ENCODE measurements at regions not wholly inside any gene's neighbourhood (a gene's known extent, or its start where the extent isn't known, plus 50 kb on each side); places are given as distances from the start of the nearest gene placed in this dataset.

- intact Hi-C loops (cut with DNase I; ENCODE audit: low total_unique reads) = no loop called here
- no peak overlapping the region for H3K4me3 ChIP-seq
- no peaks in the 10 kb centered on the region for H3K4me1 ChIP-seq
- H3K9me3 ChIP-seq = no peaks in the 10 kb centered on the region
- DNase-seq (ENCODE audit: low spot score in 2 of 2) = no peak
- no peaks in the 10 kb centered on the region for H3K36me3 ChIP-seq
- H3K27ac ChIP-seq = no peak overlapping the region
- no peak for TF ChIP-seq POLR2A (IDR thresholded peaks at IDR 0.05)
- TF ChIP-seq CTCF (IDR thresholded peaks at IDR 0.05) = no peak
- TF ChIP-seq POLR2AphosphoS5 (IDR thresholded peaks at IDR 0.05) = no peak
- peaks cover 0 to 7% of the 10 kb centered on the region in 2 donors for H3K27me3 ChIP-seq
Observed at GRCh38 chr20:43836790-43837189, 77.9 kb upstream of the TOX2 start.

- no peak for TF ChIP-seq POLR2AphosphoS5 (IDR thresholded peaks at IDR 0.05)
- TF ChIP-seq CTCF (IDR thresholded peaks at IDR 0.05) = no peak
- no peak for TF ChIP-seq POLR2A (IDR thresholded peaks at IDR 0.05)
- Histone ChIP-seq H3K4me3 (no peak overlapping the region), H3K9me3 (peaks cover 0 to 2% of the 10 kb centered on the region in 2 donors), H3K4me1 (no peaks in the 10 kb centered on the region), H3K36me3 (no peaks in the 10 kb centered on the region), H3K27ac (no peak overlapping the region), H3K27me3 (peaks cover 0 to 7% of the 10 kb centered on the region in 2 donors)
- DNase-seq (ENCODE audit: low spot score in 2 of 2) = no peak
- intact Hi-C loops (cut with DNase I; ENCODE audit: low total_unique reads) = no loop called here
Observed at GRCh38 chr20:43835944-43836508, 78.6 kb upstream of the TOX2 start.

- Histone ChIP-seq H3K27ac (no peak overlapping the region), H3K9me3 (peaks cover 0 to 12% of the 10 kb centered on the region in 2 donors), H3K4me1 (no peaks in the 10 kb centered on the region), H3K36me3 (no peaks in the 10 kb centered on the region), H3K4me3 (no peak overlapping the region), H3K27me3 (peaks cover 0 to 16% of the 10 kb centered on the region in 2 donors)
- DNase-seq (ENCODE audit: low spot score in 2 of 2) = no peak
- TF ChIP-seq CTCF (IDR thresholded peaks at IDR 0.05) (no peak), POLR2AphosphoS5 (IDR thresholded peaks at IDR 0.05) (no peak), POLR2A (IDR thresholded peaks at IDR 0.05) (no peak)
- intact Hi-C loops (cut with DNase I; ENCODE audit: low total_unique reads) = no loop called here
Observed at GRCh38 chr20:43833511-43834395, 80.9 kb upstream of the TOX2 start.

GRCh38 chr20:43832961-43833360, 81.7 kb upstream of the TOX2 start:
- intact Hi-C loops (cut with DNase I; ENCODE audit: low total_unique reads) = no loop called here
- DNase-seq (ENCODE audit: low spot score in 2 of 2) = no peak
- H3K9me3 ChIP-seq = peaks cover 0 to 12% of the 10 kb centered on the region in 2 donors
- H3K4me1 ChIP-seq = no peaks in the 10 kb centered on the region
- peaks cover 0 to 23% of the 10 kb centered on the region in 2 donors for H3K27me3 ChIP-seq
- H3K4me3 ChIP-seq = no peak overlapping the region
- no peak overlapping the region for H3K27ac ChIP-seq
- no peaks in the 10 kb centered on the region for H3K36me3 ChIP-seq
- TF ChIP-seq POLR2A (IDR thresholded peaks at IDR 0.05) (no peak), CTCF (IDR thresholded peaks at IDR 0.05) (no peak), POLR2AphosphoS5 (IDR thresholded peaks at IDR 0.05) (no peak)
